GM19468 (cell line): ENCODE measurements at regions not wholly inside any gene's neighbourhood (a gene's known extent, or its start where the extent isn't known, plus 50 kb on each side); places are given as distances from the start of the nearest gene placed in this dataset.
A peak's percentile ranks its signal among the peaks of the same experiment; 100 is the strongest.
"Not testable (repeated sequence)": the region's sequence is repeated elsewhere in the genome, so short reads cannot be mapped to it uniquely, and the experiment has no call there.

Experiments
- ATAC-seq: cut with Tn5 transposase; IDR thresholded peaks from one replicate; pipeline ENCODE4 v1.9.1; 2021; ENCODE audit warnings: mild to moderate bottlenecking, moderate library complexity, moderate number of reproducible peaks; ENCODE audit not compliant: unreplicated experiment; ENCODE audit errors: extremely low read depth

DNA sequence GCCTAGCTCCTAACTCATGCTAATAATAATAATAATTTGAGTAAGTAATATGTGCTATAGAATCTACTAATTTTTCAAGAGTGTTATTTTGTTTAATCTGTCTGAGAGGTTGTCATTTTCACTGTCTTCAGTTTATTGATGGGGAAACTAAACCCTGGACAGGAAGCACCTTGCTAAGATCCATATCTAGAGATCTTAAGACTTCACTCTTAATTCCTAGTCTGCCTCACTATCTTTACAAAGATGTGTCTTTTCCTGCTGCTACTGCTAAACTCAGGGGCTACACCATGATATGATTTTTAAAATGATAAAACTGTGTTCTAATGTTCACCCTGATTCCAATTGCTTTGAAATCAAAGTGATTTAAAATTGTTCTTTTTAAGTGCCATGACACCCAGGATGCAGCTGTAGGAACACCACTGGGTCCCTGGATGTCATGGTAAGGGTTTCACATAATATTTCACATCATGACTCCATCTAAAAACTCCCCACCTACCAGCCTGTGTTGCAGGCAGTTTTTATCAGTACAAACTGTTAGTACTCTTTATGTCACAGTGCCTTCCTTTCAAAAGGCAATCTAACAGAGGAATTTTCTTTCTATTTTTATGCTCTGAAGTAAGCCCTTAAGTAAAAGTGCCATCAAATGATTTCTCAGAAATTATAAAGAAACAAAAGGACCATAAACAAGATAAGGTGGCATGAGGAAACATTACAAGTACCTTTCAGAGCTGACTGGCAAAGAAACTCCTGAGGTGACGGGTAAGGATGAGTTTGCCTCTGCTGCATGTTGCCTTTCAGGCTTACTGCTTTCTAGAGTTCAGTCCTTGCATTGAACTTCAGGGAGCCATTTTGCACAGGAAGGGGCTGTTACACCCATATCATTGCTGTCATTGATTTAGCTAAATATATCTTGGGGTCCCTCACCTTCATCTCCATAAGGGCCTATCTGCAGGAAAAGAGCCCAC is 160.1 kb upstream of the SATB1 start:
- no peak for ATAC-seq

DNA sequence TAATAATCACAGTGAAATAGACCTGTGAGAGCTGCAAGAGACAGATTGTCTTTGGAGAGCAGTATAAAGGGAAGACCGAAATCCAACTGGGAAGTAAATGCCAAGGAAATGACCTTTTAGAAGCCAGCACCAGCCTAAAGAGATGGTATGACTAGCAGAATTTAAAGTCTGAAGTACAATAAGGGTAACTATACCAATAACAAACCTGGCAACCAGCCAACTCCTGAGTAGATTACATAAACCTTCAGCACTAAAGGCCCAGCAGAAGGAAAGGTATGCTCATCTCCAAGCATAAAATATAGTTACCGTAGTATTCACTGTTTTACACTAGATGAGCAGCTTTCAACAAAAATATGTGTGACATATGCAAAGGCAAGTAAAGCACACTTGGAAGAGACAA is 155.1 kb upstream of the SATB1 start:
- ATAC-seq: no peak

DNA sequence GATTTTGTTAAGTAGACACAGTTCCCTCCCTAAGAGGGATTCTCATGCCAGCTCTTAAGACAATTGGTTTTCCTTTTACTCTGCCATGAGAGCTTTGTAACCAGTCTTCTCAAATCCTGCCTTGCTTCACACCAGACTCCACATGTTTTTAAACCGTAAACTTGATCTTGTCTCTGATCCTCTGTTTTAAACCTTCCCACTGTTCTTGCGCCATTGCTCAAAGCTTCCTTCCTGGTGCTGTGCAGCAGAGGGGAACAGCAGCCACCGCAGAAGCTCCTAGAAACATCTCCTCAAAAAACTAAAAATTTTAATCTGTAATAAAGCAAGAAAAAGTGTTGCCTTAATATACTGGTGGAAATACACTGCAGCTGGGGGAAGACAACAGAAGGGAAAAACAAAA is 154.5 kb upstream of the SATB1 start:
- no peak for ATAC-seq

DNA sequence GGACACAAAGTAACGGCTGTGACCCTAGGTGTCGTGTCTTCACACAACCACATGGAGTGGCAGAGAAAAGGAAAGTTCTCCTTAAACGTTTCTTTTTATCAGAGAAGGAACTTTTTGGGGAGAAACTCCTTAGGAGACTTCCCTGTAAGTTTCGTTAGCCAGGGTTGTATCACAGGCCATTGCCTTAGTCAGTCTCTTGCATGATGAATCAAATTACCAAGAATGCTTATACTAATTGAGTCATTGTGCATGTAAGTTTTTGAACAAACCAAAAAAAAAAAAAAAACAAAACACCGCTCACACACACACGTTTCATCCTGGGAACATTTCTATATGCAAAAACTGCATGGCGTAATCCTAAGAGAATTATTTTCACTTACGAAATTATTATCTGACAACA is 150.4 kb upstream of the SATB1 start:
- no peak for ATAC-seq

DNA sequence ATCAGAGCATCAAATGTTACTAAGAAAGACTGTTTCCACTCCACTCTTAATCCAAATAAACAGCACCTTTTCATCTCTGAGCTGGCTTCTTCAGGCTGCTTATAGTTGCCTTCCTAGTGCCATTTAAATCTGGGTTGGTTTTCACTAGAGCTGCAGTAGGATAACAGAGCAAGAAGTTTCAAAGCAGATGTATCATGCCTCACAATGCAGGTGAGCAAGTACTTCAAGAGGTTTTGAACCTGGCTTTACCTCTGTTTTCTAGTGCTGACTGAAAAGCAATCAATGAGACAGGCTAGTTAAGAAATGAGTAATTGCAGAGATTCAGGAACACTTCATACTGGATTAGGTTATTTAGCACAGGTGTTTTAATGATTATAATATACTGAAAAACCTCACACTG is 147.7 kb upstream of the SATB1 start:
- ATAC-seq: no peak

DNA sequence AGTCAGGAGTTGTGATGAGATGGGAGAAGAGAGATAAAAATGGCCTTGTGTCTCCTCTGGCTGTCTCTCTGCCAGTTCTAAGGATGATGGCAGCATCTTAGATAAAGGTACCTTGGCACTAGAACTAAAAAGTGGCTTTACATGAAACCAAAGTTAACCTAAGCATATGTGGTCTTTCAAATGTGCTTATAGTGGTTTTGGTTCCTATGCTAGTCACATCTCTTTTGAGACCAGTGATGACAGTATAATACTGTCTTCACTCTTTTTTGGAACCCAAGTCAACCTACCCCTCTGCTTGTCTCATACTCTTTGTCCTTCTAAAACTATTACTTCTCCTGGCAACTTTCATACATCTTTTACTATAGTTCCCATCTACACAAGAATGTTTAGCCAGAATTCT is 142.2 kb upstream of the SATB1 start:
- no peak for ATAC-seq

DNA sequence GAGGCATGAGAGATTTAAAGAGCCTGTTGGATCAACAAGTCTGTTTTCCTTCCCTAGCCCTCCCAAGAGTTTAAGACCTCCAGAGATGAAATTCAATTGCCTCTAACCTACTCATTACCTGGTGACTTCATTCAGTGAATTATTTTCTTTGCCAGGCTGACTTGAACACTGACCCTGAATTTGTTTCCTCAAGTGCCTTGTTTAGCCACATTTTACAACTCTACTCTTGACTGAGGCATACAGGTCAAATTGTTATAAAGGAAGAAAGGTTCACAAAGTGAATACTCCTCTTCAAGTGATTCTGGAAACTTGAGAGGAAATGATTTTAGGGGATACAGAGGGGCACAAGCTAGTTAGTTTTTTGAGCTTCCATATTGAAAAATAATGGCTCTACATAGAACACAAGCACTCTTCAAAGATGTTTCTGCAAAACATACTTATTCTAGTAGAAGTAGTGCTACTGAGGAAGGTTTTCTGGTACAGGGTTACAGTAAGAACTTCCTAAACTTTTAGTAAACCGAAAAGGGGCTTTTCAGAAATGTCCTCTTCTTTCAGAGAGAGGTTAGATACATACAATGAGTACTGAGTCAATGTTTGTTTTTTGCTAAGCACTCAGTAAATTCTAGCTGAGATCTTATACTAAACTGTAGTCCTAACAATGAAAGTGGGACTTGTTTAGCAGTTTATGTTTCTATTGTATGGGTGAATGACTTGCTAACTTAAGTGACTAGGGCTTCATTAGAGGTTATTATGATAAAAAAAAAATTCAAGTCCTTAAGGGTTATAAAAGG is 137.4 kb upstream of the SATB1 start:
- ATAC-seq: no peak

DNA sequence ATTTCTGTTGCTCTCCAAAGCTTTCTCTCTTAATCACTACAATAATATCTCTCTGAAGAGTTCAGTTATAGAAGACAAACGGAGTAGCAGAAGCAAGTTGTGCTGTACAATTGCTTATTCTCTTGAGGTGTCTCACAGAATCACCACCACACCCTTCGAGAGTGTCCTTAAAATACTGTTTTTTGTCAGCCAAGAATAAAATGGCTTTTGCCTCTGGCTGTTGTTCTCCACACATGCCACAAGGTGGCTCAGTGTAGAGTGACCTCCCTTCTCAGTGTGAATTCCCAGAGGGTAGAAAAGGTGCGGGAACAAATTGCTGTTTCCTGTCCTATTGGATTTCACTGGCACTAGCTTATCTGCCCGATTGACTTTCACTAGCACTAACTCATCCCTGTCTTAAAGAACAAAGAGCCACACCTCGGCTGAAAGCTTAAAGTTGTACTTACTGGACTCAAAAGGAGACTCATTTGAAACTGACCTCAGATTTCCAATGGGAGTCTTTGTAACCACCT is 134.2 kb upstream of the SATB1 start:
- peak; percentile 56 for ATAC-seq

DNA sequence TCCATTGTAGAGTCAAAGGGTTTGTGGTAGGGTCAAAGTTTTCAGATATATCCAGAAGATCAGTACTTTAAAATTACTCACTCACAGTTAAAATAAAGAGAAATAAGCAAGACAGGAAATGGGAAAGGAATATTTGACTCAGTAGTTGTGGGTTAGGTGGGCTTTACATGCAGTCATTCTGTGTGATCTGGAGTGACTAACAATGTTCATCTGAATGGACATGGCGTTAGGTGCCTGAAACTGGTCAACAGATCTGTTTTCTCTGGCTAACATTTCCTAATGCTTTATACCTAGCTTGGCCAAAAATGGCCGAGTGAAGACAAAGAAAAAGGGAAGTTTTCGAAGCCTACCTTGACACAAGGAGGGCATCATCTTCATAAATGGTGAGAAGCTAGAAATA is 133.4 kb upstream of the SATB1 start:
- no peak for ATAC-seq

DNA sequence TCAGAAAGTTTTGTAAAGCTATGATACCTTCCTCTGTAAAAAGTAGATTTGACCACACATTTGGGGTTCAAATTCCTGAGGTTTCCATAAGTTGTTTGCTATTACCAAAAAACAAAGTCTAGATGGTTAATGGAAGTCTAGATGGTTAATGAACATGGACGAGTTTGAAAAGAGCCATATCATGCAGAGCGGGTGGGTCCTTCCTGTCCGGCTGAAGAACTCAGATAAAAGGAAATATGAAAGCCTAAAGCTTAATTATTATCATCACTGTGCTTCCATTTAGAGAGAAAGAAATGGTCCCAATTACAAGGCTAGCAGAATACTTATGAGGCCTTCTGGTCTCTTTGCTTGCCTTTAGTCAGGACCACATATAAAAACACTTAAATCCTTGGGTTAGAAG is 132.1 kb upstream of the SATB1 start:
- no peak for ATAC-seq

DNA sequence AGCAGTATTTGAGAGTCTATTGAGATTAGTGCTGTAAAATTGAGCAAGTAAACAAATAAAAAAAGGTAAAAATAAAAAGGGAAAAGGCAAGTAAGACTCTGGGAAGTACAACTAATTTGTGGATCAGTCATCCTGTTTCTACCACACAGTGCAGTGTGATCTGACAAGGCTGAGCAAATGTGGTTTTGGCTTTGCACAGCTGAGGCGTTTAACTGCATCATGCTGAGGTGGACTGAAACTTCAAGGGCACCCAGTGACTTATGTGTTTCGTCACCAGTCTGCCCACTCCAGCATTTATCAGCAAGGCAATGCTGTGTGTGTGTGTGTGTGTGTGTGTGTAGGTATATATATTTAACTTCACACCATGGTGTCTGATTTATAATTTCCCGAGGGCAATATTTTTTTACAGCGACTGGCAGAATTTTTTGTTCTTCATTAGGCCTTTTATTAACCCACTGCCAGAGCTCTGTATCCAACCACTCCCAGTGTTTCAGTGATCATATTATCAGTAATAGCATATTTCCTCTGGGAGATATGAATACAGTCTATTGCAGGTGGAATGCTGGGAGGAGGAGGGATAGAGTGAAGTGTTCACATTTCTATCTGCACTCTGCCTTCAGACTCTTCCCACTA is 131.5 kb upstream of the SATB1 start:
- peak; percentile 78 for ATAC-seq

DNA sequence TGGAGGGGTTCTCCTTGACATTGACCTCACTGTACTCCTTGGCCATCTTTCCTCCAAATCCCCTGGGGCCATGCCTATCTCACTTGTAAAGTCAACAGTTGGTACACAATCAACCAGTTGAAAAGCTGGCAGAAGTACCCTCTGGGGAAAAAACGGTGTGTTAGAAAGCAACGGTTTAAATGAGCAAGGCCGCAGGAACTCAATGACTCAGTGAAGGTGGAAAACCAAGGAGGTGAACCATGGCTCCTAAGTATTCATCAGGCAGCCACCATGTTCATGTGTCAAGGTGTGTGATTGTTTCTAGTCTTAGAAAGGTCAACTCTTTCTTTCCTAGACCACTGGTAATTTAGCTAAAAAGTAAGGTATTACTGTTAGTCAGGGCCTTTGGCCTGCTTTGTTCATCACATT is 130.9 kb upstream of the SATB1 start:
- ATAC-seq: no peak

DNA sequence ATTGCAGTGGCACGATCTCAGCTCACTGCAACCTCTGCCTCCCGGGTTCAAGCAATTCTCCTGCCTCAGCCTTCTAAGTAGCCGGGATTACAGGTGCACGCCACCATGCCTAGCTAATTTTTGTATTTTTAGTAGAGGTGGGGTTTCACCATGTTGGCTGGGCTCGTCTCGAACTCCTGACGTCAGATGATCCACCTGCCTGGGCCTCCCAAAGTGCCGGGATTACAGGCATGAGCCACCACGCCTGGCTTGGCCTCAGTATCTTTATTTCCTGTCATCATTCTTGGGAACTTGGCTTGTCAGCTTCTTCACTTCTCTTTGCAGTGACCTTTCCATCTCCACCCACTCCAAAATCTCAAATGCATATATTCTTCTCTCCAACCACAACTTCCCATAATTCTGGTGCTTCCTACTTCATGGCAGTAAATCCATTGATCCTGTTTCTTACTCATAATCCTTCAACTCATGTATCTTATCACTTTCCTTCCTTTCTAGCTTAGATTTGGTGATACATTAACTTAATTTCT is 127.5 kb upstream of the SATB1 start:
- not testable (repeated sequence) for ATAC-seq

DNA sequence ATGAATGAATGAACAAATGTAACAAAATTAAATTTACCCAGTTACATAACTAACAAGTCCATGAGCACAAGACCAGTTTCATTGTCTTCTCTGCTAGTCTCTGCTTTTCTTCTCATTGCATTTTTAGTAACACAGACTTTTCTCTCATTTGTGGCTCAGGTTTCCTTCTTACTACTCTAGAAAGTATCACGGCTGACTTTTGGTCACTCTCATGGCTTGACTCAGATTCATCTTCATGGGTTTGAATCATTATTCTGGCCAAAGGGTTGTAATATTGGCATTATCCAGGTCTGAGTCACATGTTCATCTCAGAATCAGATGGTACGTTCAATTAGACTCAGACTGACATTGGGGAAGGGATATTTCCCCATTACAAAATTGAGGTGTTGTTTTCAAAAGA is 121.5 kb upstream of the SATB1 start:
- no peak for ATAC-seq

DNA sequence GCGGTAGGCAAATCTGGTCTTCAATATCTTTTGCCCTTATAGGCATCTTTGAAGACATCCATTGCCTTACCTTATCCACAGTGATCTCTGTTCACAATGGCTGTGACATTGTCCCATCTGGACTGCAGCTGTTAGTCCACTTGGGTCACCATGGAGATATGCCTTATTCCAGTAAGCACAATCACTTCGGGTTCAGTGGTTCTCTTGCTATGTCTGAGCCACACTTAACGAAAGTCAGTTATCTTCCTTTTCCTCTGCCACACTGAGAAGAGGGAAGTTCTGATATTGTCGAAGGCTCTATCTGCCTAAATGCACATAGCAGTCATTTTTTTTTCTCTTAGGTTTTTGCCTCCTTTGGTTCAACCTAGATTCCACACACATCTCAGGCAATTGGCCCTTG is 119.0 kb upstream of the SATB1 start:
- no peak for ATAC-seq

DNA sequence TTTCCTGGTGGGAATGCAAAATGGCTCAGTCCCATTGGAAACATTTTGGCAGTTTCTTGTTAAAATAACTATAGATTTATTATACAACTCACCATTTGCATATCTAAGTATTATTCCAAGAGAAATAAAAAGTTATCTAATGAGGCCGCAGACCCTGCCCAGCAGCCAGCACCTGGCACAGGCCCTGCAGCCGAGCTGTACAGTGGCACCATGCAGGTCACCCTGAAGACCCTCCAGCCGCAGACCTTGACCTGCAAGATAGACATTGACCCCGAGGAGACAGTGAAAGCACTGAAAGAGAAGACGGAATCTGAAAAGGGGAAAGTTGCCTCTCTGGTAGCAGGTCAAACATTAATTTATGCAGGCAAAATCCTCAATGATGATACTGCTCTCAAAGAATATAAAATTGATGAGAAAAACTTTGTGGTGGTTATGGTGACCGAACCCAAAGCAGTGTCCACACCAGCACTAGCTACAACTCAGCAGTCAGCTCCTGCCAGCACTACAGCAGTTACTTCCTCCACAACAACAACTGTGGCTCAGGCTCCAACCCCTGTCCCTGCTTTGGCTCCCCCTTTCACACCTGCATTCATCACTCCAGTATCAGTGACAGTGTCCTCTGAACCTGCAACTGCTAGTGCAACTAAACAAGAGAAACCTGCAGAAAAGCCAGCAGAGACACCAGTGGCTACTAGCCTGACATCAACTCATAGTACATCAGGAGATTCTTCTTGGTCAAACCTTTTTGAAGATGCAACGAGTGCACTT is 113.5 kb upstream of the SATB1 start:
- ATAC-seq: no peak

DNA sequence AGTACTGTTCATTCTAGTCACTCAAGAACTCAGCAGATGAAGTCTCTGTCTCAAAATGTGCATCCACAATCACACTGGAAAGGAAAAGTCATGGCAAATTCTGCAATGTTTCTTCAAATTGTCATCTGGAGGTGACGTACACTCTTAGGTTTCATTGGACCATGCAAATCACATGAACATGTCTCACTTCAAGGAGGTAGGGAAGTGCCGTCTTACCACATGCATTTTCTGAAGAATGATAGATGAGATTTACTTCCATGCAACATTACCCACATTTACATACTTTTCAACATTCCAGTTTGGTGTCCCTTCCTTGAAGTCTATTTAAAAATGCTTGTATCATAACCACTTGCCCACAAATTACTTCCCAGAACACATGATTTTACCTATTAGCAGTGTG is 107.9 kb upstream of the SATB1 start:
- ATAC-seq: no peak

DNA sequence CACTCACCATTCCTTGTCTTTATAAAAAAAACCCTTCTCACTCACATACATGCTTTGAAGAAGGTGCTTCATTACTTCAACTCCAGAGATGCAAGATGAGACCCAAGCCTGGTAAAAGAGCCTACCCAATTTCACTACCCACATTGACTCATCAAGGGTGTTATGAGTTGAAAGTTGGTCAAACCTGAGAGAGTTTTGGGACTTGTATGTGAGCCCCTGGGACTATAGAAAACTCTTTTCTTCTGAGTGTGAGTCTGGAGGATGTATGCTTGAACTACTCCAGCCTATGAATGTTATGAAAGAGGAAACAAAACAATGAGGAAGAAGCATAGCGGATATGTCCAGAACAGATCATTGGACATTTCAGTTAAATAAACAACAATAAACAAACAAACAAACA is 106.5 kb upstream of the SATB1 start:
- peak; percentile 74 for ATAC-seq

DNA sequence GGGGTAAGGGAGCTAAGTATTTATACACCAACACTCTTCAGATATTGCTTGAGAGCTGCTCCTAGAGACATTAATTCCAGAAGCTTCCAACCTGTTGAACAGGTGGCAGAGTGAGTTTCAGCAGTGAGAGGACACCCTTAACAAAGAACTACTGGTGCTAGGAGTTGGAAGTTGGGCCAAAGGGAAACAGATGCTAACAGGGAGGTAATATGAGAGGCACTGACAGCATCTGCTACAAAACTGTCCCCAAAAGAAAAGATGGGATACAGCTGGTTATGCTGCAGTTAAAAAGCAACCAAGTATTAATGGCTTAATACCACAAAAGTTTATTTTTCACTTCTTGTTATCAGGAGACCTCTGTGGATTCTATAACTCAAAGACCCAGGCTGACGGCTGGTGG is 104.5 kb upstream of the SATB1 start:
- ATAC-seq: no peak

DNA sequence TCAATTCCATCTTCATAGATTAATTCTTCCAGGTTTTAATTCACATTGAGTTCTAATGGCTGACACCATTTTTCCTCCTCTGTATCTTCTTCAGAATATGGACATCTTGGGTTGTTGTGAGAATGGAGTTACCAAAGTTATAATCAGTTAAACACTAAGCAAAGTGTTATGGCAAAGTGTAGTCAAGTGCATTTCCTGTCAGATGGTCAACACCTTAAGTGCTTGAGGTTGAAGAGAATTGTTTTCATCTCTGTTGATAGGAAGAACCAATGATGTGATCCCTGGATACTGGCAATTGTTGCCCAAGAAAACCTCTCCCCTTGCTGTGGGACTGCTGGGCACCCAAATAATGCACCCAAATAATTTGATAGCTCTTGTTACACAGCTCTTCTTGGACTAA is 102.6 kb upstream of the SATB1 start:
- no peak for ATAC-seq
